C4-2B (cell line): ENCODE measurements at regions not wholly inside any gene's neighbourhood (a gene's known extent, or its start where the extent isn't known, plus 50 kb on each side); places are given as distances from the start of the nearest gene placed in this dataset.

ENCODE experiments used
- H3K27ac ChIP-seq: fragments of 450-650 bp; 2 replicates; pipeline ENCODE4 v1.5.1; 2017
- ZFX ChIP-seq: fragments of 450-650 bp; IDR thresholded peaks from 2 replicates; pipeline ENCODE4 v1.6.1; 2017
- TF ChIP-seq, protein P1 (sequence below): fragments of 450-650 bp; conservative IDR thresholded peaks from 2 replicates; pipeline ENCODE4 v1.5.1; 2017; ENCODE audit warnings: mild to moderate bottlenecking

DNA sequence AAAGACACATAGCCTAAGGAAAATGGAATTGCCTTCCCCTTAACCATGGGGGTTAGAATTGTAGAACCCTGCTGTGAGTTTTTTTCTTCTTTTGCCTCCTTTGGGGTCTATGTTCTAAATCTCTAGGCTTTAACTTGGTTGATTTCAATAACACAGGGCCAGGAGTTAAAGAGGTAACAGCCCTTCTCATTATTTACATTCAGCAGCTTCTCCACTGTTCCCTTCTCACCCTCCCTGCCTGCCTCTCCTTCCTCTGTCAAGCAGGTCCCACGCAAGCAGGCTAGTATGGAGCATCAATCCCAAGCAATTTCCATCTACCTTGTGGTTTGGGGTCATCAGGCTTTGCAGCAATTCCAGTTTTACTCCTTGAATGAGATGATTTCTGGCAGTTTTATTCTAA is 236.1 kb upstream of the G2E3 start:
- no peak overlapping the region for H3K27ac ChIP-seq
- no peak for TF ChIP-seq ZFX
- TF ChIP-seq, protein P1, sequence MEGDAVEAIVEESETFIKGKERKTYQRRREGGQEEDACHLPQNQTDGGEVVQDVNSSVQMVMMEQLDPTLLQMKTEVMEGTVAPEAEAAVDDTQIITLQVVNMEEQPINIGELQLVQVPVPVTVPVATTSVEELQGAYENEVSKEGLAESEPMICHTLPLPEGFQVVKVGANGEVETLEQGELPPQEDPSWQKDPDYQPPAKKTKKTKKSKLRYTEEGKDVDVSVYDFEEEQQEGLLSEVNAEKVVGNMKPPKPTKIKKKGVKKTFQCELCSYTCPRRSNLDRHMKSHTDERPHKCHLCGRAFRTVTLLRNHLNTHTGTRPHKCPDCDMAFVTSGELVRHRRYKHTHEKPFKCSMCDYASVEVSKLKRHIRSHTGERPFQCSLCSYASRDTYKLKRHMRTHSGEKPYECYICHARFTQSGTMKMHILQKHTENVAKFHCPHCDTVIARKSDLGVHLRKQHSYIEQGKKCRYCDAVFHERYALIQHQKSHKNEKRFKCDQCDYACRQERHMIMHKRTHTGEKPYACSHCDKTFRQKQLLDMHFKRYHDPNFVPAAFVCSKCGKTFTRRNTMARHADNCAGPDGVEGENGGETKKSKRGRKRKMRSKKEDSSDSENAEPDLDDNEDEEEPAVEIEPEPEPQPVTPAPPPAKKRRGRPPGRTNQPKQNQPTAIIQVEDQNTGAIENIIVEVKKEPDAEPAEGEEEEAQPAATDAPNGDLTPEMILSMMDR = no peak

DNA sequence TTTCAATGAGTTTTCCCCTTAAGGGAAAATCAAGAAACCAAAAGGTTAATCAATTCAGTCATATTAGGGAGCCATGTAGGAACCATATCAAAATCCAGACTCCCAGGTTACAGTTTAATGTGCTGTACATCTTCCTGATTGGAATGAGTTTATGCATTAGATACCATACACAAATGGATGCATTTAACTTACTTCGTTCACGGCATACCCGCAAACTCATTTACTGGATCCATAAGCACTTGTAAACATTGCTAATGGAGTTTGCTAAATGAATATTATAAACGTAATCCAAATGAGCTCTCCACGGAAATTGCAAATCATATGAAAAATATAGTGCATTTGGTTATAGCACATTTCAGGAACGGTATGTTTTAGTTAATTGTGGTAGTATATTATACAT is 228.9 kb upstream of the G2E3 start:
- TF ChIP-seq, protein P1 = no peak
- no peak for TF ChIP-seq ZFX
- no peak overlapping the region for H3K27ac ChIP-seq

DNA sequence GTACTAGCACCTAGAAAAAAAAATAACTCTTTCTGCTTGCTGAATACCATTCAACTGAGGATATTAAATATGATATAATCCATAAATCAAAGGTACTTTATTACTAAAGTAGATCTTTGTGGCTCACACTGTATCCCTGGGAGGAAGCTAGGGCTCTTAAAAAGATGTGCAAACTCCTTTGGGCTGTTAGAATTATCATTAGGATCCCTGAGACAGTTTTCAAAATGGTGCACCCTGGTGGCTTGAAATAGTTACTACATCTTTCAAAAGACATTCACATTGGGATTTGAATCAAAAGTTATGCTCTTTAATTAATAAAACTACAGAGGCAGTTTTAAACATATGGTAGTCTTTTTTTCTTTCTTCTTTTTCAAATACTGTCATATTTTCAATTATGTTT is 228.5 kb upstream of the G2E3 start:
- TF ChIP-seq ZFX = no peak
- TF ChIP-seq, protein P1 = peak; percentile 69

DNA sequence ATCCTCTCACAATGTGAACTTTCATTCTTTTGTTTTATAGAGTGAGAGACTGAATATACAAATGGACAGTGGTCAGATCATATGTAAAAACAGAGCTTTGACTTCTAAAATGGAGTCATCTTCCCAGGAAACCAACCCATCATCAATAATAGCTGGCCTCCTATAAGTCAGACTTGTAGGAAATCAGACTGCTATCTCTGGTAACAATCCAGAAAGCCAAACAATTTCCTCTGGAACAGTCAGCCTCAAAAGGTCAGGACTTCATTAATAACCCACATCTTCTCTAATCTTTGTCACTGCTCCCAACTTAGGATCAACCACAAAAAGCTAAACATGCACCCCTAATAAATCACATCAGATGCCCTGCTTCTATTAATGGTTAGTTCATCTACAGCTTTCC is 227.9 kb upstream of the G2E3 start:
- H3K27ac ChIP-seq = no peak overlapping the region
- no peak for TF ChIP-seq ZFX
- TF ChIP-seq, protein P1 = no peak

More for the DNA sequence above, 228.5 kb upstream of the G2E3 start:
- H3K27ac ChIP-seq = no peak overlapping the region

DNA sequence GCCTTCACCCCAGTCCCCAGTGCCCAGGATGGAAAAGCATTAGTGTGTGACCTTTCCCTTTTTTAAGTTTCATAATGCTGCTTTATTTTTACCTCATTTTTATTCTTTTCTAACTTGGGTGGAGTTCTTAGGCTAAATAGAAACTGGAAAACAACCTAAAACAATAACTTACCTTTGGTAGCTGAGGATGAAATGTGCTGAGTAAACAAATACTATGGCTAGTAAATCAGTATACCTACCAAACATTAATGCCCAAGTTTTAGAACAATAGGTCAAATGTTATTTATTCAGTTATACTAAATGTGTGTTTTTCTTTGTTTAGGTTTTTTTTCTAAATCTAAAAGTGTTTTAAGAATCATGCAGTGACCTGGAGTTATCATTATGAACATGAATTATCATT is 226.6 kb upstream of the G2E3 start:
- H3K27ac ChIP-seq = no peak overlapping the region
- no peak for TF ChIP-seq ZFX
- TF ChIP-seq, protein P1 = no peak

DNA sequence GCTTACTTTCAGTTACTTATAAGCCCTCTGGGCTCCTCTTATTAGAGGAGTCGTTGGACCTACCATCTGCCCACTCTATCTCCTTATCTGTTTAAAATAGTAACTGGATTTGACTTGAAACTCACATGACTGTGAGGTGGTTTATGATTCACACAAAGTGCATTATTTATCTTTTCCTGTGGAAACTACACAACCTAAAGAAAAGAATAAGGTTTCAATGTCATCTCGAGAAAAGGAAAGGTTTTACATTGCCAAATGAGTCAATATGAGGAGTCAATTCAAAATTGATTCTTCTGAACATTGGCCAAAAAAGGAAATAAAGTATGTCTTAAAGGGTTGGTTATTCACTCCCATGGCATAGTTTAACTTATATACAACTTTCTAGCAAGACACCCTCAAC is 225.0 kb upstream of the G2E3 start:
- TF ChIP-seq ZFX = no peak
- TF ChIP-seq, protein P1 = no peak
- no peak overlapping the region for H3K27ac ChIP-seq

DNA sequence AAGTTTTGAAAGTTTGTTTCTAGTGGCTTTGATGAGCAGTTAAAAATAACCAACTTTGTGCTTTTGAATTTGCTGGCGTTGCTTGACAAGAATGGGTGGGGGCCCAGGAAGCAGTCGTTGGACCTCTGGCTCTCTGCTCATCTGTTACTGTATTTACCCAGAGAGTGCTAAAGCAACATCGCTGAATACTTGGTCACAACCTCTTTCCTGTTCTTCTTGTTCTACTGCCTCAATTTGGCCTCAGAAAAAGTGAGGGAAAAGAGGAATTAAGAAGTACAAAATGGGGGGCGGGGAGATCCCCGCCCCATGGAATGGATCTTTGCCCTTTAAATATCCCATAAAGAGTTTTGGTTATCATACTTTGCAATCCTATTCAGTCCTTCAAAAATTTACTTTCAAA is 221.5 kb upstream of the G2E3 start:
- no peak overlapping the region for H3K27ac ChIP-seq
- TF ChIP-seq, protein P1 = no peak
- TF ChIP-seq ZFX = no peak
